GM18907 (cell line): ENCODE measurements at regions not wholly inside any gene's neighbourhood (a gene's known extent, or its start where the extent isn't known, plus 50 kb on each side); places are given as distances from the start of the nearest gene placed in this dataset.

Source experiments
- ATAC-seq: cut with Tn5 transposase; IDR thresholded peaks from one replicate; pipeline ENCODE4 v1.9.1; 2021; ENCODE audit warnings: mild to moderate bottlenecking, moderate library complexity; ENCODE audit not compliant: unreplicated experiment

DNA sequence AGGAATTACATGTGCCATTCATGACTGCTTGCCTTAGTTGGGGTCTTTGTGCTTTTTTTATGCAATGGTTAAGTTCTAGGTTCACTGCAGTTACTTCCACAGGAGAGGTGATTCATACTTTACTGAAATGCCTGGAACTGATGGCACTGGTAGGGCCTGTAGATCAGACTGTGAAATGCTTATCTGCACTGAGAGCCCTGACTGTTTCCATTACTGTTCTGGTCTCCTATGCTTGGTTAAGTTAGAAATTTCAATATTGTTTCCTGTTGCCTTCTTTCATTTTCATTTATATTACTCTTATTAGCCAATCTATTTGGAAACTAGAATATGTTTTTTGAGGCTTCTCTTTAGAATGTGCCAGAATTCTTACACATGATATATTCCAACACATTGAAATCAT is 484.1 kb upstream of the SEMA6A start:
- ATAC-seq, result no peak

DNA sequence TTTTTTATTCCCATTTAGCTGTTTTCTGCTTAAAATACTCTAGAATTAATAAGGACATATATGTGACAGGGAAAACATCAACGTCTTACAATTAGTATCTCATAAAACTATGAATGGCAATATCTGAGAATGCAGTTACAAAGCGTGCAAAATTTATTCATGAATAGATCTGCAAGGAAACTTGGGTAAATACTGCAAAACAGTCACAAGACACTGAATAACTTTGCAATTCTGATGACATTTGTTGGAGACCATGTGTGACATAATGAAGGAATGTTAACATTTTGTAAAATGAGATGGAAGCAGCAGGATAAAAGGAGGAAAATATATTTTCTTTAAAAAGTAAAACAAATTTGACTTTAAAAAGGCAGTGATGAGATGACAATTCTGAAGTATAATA is 480.9 kb upstream of the SEMA6A start:
- ATAC-seq, result no peak

DNA sequence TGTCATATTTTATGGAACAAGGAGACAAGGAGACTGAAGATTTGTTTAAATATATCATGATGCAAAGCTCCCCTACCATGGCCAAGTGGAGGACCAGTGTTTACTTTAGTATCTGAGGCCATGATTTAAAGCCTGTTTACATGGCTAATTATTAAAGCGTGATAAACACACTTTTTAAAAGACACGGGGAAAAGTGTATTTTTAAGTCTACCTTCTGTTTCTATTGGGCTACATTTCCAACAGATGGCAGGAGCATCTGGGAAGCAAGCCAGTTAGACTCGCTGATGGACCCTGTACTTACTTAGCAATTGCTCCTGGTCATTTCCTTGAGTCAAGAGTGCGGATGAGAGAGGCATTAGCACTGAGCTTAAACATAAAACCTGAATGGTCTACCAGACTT is 480.3 kb upstream of the SEMA6A start:
- ATAC-seq, result no peak

DNA sequence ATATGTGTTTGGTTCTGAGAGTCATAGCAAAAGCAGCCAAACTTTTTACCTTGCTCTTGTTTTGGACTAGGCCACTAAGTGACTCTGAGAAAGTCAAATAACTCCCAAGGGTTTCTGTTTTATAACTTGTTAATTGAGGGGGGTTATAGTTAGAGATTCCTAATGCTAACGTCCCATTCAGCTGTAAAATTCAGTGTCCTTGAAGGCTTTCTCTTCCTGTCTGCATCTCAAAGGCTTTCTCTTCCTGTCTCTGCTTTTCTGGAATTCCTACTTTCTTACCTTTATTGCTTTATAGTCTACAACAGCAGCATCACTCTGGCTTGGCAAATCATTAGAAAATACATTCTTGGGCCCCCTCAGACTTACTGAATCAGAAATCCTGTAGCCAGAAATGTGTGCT is 479.5 kb upstream of the SEMA6A start:
- no peak for ATAC-seq

DNA sequence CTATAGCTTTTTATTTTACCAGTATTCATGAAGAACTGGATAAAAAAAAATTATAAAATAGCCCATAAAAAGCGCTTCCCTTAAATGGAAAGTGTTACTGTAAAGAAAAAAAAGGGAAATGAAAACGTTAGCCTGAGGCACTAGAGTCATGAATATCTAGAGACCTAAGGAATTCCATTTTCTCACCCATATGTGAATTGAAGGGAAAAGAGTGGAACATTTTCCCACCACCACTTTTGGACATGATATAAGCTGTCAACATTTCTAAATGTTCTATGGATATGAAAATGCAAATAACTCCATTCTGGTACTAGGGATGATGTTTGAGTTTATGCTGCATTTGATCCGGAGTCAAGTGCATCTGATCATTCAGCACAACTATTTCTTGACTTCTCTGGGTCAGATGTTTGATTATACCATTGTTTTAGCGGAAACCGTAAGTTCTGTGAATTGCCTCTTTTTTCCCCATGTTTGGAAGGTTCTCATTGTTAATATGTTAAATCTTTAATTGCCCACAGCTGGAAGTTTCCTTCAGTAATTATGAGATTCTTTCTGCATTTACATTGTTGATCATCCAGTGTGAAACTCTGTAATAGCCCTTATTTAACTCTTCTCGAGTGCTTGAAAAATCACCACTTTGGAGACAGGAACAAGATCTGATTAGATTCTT is 467.4 kb upstream of the SEMA6A start:
- ATAC-seq, result no peak

DNA sequence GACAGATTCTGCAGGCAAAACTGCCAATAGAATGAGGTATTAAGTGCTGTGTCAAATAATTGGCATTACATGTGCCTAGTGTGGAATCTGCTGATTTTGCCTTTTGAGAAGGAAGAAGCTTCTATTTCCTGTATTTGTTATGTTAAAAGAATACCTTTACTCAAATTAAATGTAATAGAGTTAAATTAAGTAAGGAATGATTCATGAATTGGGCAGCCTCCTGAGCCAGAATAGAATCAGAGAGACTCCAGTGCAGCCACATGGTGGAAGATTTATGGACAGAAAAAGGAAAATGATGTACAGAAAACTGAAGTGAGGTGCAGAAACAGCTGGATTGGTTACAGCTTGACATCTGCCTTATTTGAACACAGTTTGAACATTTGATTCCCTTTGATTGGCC is 464.4 kb upstream of the SEMA6A start:
- ATAC-seq, result no peak

DNA sequence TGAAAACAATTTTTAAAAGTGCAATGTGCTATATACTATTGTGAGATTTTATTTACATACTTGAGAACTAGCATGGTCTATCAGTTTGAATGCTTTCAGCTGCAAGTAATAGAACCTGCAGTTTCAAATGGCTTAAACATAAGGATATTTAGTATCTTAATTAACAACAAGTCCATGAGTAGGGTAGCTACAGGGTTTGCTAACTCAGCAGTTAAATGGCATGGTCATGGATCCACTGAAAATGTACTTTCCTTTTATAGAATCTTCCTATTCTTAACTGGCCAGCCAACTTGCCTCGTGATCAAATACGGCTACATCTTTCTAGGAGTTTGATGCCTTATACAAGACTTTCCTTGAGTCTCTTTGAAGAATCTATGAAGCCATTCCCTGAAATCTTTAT is 452.8 kb upstream of the SEMA6A start:
- ATAC-seq, result no peak

DNA sequence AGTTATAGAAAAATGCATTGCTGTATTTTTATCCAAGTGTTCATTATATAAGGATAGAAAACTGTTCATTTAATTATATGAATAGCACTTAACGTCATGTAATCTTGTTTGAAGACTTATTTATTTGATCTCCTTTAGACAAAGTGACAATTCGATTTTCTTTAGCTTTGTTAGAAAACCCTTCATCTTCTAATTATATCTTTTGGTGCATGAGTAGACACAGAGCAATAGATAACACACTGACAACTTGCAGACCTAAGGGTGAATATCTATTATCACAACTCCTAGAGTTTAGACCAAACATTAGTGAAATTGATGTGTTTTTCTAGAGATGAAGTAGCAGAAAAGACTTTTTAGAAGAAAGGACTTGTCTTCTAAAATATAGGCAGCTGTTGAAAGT is 446.4 kb upstream of the SEMA6A start:
- ATAC-seq, result no peak

DNA sequence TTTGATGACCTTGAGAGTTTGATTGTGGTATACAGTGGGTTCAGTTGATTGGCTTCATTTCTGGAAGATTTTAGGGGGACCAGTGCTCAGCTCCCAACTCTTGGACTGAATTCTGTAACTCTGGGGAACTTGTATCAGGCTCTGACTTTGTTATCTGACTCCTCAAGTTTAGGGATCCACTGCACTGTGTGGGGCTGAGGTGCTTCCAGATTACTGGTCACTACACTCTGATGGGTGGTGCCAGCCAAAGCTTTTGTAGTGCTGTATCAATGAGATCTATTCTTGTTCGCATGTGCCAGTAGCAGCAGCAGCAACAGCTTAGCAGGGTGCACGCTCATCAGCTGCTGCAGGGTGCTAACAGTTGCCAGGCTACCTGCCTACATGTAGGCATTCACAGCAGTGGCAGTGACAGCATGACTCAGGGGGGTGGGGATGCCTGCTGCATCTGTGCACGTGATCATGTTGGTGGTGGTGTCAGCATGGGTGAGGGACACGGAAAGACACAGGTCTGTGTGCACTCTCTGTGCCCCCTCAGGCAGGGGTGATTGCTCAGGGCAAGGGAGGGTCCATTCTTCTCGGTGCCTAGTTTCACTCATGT is 438.8 kb upstream of the SEMA6A start:
- ATAC-seq, result no peak

DNA sequence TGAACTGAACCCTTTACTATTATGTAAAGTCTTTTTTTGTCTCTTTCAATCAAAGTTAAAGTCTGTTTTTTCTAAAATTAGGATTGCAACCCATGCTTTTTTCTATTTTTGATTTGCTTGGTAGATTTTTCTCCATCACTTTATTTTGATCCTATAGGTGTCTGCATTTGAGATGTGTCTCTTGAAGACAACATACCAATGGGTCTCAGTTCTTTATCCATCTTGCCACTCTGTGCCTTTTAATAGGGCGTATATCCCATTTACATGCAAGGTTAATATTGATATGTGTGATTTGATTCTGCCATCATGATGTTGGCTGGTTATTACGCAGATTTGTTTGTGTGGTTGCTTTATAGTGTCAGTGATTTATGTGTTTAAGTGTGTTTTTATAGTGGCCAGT is 436.0 kb upstream of the SEMA6A start:
- no peak for ATAC-seq

DNA sequence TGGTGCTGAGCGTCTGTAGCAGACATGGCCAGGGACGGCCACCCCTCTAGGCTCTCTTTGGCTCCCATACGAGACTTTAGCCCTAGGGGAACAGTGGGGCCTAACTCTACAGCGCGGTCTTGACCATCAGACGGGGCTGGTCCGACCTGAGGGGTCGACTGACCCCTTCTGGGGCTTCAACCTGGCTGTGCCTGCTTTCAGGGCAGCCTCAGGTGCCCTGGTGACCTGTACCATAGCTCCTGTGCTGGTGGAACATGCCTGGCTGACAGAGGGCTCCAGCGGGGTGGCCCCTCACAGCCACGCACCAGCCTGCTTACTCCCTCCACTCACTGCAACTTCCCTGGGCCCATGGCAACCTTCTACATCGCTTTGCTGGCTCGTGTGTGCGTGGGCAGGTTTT is 423.4 kb upstream of the SEMA6A start:
- no peak for ATAC-seq

DNA sequence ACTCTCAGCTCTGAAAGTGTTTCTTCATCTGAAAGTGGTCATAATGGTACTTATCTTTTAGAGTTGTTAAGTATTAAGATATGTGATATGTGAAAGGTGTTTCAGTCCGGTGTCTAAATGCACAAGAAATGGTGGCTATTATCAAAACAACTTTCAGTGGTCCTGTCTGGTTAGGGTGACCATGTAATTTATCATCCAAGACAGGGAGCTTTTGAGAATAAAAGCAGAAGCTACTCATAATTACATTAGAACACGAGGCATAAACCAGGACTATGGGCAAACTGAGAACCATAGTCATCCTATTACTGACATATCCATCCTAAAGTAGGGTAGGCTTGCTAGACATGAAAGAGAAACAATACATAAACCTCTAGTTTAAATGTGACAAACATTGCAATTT is 418.1 kb upstream of the SEMA6A start:
- no peak for ATAC-seq

DNA sequence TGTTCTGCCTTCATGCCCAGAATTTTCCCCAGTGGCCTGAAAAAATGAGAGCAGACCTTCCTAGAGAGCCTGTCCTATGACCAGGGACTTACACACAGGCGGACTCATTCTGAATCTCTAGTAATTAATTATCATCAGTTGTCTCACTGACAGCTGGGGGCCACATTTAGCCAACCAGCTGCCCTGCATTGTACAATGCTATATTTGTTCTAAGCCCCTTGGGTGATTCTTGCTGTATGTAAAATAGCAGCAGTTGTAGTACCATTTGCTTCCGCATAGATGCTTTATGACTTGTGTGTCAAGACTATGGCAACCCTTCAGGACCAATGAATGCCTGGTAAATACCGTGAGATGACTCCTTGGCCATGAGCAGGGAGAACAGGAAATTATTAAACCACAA is 415.4 kb upstream of the SEMA6A start:
- ATAC-seq, result no peak

DNA sequence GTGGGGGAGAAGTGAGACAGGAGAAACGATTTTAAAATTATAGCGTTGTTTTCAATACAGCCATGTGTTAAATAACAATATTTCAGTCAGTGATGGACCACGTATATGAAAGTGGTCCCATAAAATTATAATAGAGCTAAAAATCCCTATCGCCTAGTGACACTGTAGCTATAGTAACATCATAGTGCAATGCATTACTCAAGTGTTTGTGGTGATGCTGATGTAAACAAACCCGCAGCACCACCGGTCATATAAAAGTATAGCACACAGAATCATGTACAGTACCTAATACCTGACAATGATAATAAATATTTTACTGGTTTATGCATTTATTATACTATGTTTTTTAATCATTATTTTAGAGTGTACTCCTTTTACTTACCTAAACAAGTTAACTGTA is 407.4 kb upstream of the SEMA6A start:
- ATAC-seq, result no peak

DNA sequence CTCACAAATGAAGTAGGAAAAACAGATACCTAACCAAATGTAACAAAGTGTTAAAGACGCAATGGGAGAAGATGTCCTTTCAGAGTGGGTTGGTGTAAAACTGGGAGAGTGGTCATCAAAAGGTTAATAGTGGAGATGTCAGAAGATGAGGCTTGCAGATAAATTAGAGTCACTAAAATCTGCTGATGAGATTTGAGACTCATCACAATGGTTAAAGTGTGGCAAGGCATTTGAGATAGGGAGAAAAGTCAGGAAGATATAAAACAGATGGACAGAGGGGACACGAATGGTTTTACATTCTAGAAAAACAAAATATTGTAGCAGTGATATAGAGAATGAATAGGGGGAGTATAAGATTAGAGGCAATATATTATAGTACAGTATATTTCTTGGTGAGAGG is 406.0 kb upstream of the SEMA6A start:
- ATAC-seq, result no peak

DNA sequence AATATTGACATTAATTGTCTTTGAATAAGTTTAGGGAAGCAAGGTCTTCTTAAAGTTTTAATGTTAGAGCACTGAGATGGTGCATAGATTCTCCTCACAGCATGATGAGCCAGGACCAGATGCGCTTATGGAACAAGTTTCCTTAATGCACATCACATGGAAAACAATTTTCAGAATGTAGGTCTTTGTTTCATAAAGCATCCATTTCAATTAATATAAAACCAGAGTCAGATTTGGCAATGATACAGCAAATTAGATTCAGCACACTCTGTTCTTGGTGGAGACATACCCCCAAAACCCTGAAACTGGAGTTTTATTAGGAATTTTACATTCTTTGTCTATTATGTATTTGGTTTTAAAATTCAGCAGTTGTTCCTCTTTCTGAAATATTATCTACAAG is 402.1 kb upstream of the SEMA6A start:
- no peak for ATAC-seq

DNA sequence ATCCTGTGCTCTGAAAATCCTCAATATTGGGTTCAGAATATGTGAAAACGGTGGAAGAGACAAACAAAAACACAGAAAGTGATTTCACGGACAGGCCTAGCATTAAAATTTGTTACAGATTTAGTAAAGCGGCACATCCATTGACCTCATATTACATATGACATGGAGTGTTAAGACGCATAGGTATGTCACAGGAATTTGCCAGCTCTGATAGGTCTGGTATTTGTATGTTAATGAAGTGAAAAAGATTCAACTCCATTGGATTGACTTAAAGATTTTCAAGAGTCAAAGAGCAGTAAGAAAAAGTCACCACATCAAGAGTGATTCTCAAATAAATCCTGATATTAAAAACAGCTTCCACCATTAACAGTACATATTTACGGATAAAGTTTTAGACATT is 396.5 kb upstream of the SEMA6A start:
- ATAC-seq, result no peak

DNA sequence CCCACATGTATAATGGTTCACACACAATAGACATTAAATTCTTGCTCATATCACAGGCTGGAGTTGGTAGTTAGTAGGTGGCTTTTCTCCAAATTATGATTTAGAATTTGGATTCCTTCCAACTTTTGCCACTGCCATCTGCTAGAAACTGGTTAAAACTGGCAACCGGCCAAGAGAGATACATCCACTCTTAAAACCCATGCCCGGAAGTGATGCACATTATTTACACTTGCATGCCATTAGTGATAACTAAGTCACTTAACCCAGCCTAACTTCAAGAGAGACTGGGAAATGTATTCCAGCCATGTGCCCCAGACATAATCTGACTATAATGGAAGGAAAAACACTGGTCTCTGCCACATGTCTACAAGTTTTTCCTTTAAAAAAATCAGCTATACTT is 395.7 kb upstream of the SEMA6A start:
- no peak for ATAC-seq

DNA sequence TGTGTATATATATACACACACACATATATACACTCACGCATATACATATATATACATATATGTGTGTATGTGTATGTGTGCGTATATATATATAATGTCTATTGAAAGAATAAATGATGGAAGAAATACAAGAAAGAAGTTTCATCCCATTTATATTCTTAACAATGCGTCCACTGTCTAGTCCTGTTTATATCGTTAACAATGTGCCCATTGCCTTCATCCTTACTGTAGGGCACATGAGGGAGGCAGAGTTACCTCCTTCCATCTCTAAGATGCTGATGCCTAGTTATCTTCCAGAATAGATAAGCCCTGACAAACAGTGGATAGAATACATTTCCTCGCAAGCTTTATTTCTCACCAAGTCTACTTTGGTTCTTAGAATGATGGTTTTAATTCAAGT is 389.8 kb upstream of the SEMA6A start:
- ATAC-seq, result no peak

DNA sequence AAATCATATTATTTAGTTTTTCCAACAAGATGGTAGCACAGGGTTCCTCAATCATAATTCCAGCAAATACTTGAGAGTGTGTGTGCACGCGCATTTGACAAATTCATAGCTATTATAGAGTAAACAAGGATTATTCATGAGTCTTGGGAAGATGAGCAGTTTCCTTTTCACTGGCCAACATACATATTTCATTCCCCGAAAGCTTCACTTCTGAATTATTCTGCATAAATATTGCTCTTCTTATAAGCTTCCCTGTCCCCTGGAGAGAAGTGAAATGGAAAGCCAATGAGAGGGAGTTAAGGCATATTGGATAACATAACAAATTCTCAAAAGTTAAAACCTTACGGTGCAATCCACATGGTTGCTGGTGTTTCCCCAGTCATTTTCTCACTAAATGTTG is 386.4 kb upstream of the SEMA6A start:
- ATAC-seq, result no peak

DNA sequence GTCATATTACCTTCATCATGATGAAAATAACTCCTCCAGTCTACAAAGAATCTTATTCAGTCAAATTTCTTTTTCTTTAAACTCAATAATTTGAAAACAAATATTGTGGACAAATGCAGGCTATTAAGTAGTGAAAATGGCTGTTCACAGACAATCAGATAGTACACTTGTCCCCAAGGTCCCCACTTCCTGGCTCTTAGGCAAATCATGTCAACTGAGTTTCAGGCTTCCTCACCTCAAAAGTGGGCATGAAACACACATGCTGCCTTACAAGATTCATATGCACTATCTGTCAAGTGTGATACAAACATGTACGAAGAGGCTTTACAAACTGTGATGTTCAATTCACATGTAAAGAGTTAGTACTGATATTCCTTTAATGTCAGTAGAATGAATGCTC is 385.2 kb upstream of the SEMA6A start:
- peak; percentile 86 for ATAC-seq

DNA sequence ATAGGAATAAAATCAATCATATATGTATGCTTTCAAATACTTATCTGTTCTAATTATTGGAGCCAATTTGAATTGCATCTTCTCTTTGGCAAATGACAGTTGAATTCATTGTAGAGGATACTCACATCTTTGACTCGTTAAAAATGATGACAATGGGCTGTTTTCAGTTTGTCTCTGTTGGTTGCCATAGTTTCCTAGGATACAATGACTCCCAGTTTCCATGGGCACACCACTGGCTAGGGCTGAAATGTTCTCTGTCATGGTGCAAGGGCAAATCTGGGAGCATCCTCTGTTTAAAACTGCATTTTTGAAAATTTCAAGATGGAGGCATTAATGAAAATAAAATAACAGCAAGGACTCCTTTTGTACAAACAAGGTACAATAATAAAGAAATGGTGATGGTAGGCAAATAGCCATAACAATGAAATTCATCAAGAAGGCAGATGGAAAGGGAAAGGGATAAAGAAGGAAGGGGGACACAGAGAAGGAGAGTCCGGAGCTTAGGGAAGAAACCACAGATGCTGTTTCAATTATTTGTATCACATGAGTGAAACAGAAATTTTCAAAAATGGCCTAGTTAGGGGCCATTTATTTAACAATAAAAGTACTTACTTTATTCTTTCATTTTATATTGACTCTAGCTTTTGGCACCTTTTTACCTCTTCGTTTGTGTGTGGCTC is 378.8 kb upstream of the SEMA6A start:
- no peak for ATAC-seq

DNA sequence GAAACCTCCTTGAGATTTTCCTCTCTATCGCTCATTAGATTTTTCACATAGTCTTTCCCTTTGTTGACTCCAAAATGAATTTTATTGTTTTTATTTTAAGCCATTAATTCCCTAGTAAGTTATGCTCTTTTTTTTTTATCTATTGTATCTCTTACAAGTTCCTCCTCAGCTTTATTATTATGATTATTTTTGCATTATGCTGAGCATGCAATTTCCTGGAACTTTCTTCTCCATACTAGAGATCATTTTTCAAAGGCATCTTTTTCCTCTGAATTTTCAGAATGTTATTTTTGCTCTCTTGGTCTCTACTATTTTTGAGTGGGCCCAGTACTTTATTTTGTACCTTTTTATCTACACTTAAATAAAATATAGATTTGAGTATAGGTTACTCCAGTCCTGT is 376.6 kb upstream of the SEMA6A start:
- ATAC-seq, result no peak
